HepG2 (cell line): ENCODE measurements at regions not wholly inside any gene's neighbourhood (a gene's known extent, or its start where the extent isn't known, plus 50 kb on each side); places are given as distances from the start of the nearest gene placed in this dataset.

ENCODE experiments used
- CREB1 ChIP-seq, 2 experiments: fragments of 450-650 bp in 1 of 2; IDR thresholded peaks; 2 replicates each; pipeline ENCODE4 v1.6.1; 2016 to 2017; ENCODE audit warnings: control low read depth in 1 of 2, mild to moderate bottlenecking in 1 of 2, missing compliant biosample characterization in 1 of 2, missing genetic modification characterization in 1 of 2
- ELF1 ChIP-seq: sonication (generic); formaldehyde crosslinking; IDR thresholded peaks from 2 replicates; pipeline ENCODE4 v1.4.0; 2020; ENCODE audit warnings: missing genetic modification reagents
- MAZ ChIP-seq, 2 experiments: sonication (generic) in 1 of 2; formaldehyde crosslinking in 1 of 2; IDR thresholded peaks; 2 replicates each; pipeline versions ENCODE4 v1.5.0 to v1.6.1; 2012 to 2020; ENCODE audit warnings: low read depth in 2 of 2, mild to moderate bottlenecking in 2 of 2, borderline replicate concordance in 1 of 2, improper control_type of control experiment in 1 of 2, low read length in 1 of 2, missing genetic modification reagents in 1 of 2, moderate library complexity in 1 of 2
- SIN3A ChIP-seq: IDR thresholded peaks from 2 replicates; pipeline ENCODE4 v1.6.1; 2011; ENCODE audit warnings: low read depth, mild to moderate bottlenecking, control low read depth, low read length, borderline replicate concordance
- YY1 ChIP-seq: IDR thresholded peaks from 2 replicates; pipeline ENCODE4 v1.6.1; 2011; ENCODE audit warnings: low read length, low read depth, moderate library complexity, mild to moderate bottlenecking; ENCODE audit not compliant: insufficient read depth, insufficient replicate concordance
- TF ChIP-seq, protein P1 (sequence below), 2 experiments: sonication (generic) in 1 of 2; formaldehyde crosslinking in 1 of 2; IDR thresholded peaks; 2 replicates each; pipeline versions ENCODE4 v1.5.1 to v1.6.1; 2011 to 2020; ENCODE audit warnings: borderline replicate concordance in 1 of 2, low read depth in 1 of 2, low read length in 1 of 2, mild to moderate bottlenecking in 1 of 2, missing genetic modification reagents in 1 of 2, moderate library complexity in 1 of 2
- TF ChIP-seq, protein P2 (sequence below): fragments of 450-650 bp; IDR thresholded peaks from 2 replicates; pipeline ENCODE4 v1.6.1; 2017; ENCODE audit warnings: mild to moderate bottlenecking
- TF ChIP-seq, protein P3 (sequence below): sonication (generic); formaldehyde crosslinking; IDR thresholded peaks from 2 replicates; pipeline ENCODE4 v1.5.0; 2020; ENCODE audit warnings: mild to moderate bottlenecking, missing genetic modification reagents, moderate library complexity

DNA sequence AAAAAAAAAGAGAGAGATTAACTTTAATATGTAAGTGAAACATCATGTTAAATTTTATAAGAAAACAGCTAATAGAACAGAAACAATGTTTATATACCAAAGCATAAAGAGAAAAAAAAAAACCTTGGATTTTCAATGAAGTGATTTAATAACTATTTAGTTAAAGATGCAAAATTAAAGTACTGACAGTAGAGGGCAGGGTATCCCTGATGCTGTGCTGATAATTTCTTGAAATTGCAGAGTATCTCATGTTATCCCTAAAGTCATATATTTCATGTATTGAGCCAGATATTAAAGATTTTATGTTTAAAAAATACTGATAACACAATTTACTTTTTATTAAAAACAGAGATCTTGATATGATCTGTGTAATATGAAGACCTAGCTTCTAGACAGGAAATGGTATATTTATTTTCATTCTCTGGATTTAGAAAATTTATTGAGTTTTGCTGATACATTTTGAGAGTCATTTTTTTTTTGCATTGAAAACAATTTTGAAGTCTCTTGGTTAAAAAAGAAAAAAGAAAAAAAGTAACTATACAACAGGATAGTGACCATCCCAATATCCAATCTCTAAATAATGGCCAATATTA lies 273.2 kb downstream of the USP25 start:
- TF ChIP-seq SIN3A: no peak
- TF ChIP-seq, protein P1, sequence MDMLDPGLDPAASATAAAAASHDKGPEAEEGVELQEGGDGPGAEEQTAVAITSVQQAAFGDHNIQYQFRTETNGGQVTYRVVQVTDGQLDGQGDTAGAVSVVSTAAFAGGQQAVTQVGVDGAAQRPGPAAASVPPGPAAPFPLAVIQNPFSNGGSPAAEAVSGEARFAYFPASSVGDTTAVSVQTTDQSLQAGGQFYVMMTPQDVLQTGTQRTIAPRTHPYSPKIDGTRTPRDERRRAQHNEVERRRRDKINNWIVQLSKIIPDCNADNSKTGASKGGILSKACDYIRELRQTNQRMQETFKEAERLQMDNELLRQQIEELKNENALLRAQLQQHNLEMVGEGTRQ (IDR thresholded peaks at IDR 0.05; ENCODE audit: low read depth, low read length): no peak
- TF ChIP-seq, protein P1 (CRISPR knock-in tag; IDR thresholded peaks at IDR 0.05; ENCODE audit: borderline replicate concordance): no peak
- TF ChIP-seq, protein P2, sequence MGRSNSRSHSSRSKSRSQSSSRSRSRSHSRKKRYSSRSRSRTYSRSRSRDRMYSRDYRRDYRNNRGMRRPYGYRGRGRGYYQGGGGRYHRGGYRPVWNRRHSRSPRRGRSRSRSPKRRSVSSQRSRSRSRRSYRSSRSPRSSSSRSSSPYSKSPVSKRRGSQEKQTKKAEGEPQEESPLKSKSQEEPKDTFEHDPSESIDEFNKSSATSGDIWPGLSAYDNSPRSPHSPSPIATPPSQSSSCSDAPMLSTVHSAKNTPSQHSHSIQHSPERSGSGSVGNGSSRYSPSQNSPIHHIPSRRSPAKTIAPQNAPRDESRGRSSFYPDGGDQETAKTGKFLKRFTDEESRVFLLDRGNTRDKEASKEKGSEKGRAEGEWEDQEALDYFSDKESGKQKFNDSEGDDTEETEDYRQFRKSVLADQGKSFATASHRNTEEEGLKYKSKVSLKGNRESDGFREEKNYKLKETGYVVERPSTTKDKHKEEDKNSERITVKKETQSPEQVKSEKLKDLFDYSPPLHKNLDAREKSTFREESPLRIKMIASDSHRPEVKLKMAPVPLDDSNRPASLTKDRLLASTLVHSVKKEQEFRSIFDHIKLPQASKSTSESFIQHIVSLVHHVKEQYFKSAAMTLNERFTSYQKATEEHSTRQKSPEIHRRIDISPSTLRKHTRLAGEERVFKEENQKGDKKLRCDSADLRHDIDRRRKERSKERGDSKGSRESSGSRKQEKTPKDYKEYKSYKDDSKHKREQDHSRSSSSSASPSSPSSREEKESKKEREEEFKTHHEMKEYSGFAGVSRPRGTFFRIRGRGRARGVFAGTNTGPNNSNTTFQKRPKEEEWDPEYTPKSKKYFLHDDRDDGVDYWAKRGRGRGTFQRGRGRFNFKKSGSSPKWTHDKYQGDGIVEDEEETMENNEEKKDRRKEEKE: no peak
- TF ChIP-seq, protein P3, sequence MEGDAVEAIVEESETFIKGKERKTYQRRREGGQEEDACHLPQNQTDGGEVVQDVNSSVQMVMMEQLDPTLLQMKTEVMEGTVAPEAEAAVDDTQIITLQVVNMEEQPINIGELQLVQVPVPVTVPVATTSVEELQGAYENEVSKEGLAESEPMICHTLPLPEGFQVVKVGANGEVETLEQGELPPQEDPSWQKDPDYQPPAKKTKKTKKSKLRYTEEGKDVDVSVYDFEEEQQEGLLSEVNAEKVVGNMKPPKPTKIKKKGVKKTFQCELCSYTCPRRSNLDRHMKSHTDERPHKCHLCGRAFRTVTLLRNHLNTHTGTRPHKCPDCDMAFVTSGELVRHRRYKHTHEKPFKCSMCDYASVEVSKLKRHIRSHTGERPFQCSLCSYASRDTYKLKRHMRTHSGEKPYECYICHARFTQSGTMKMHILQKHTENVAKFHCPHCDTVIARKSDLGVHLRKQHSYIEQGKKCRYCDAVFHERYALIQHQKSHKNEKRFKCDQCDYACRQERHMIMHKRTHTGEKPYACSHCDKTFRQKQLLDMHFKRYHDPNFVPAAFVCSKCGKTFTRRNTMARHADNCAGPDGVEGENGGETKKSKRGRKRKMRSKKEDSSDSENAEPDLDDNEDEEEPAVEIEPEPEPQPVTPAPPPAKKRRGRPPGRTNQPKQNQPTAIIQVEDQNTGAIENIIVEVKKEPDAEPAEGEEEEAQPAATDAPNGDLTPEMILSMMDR (CRISPR knock-in tag): no peak
- TF ChIP-seq CREB1 (IDR thresholded peaks at IDR 0.05): no peak
- no peak for TF ChIP-seq CREB1 (CRISPR knock-in tag; IDR thresholded peaks at IDR 0.05)
- TF ChIP-seq MAZ (IDR thresholded peaks at IDR 0.05; ENCODE audit: borderline replicate concordance, low read depth, low read length): no peak
- no peak for TF ChIP-seq MAZ (CRISPR knock-in tag; IDR thresholded peaks at IDR 0.05; ENCODE audit: low read depth)
- TF ChIP-seq ELF1: no peak
- no peak for TF ChIP-seq YY1
